Urothelium cell line (cell line): ENCODE measurements at regions not wholly inside any gene's neighbourhood (a gene's known extent, or its start where the extent isn't known, plus 50 kb on each side); places are given as distances from the start of the nearest gene placed in this dataset.

Experiments used
- DNase-seq: peaks from one replicate; pipeline ENCODE4 v3.0.0; 2011; ENCODE audit warnings: low spot score, mixed read lengths
- FAIRE-seq: peaks from 2 replicates; lab custom pipeline; 2011; peaks lifted over from hg19 to GRCh38; lab: Jason Lieb, UNC

GRCh38 chr17:15112846-15113617, 152.1 kb downstream of the PMP22 start:
- DNase-seq (no peak), FAIRE-seq (no peak)

- DNase-seq: no peak
- FAIRE-seq: no peak
Measured at GRCh38 chr17:15109608-15110007, 155.5 kb downstream of the PMP22 start.

- DNase-seq: no peak
- no peak for FAIRE-seq
Measured at GRCh38 chr17:15108992-15109391, 156.1 kb downstream of the PMP22 start.

GRCh38 chr17:15106540-15106939, 158.6 kb downstream of the PMP22 start:
- FAIRE-seq: no peak
- DNase-seq: peak; percentile 65

GRCh38 chr17:15103785-15104184, 161.3 kb downstream of the PMP22 start:
- no peak for FAIRE-seq
- no peak for DNase-seq

- DNase-seq (no peak), FAIRE-seq (no peak)
Measured at GRCh38 chr17:15101175-15101574, 164.0 kb downstream of the PMP22 start.

- FAIRE-seq (no peak), DNase-seq (no peak)
Measured at GRCh38 chr17:15096511-15096910, 168.6 kb downstream of the PMP22 start.

GRCh38 chr17:15095935-15096334, 169.2 kb downstream of the PMP22 start:
- FAIRE-seq (no peak), DNase-seq (no peak)

- FAIRE-seq (no peak), DNase-seq (peak; percentile 31)
Measured at GRCh38 chr17:15092762-15093161, 172.4 kb downstream of the PMP22 start.

- FAIRE-seq: no peak
- DNase-seq: no peak
Measured at GRCh38 chr17:15092261-15092660, 172.9 kb downstream of the PMP22 start.

- no peak for FAIRE-seq
- peak; percentile 9 for DNase-seq
Measured at GRCh38 chr17:15091825-15092224, 173.3 kb downstream of the PMP22 start.

GRCh38 chr17:15090533-15090932, 174.6 kb downstream of the PMP22 start:
- DNase-seq (no peak), FAIRE-seq (no peak)

- DNase-seq: no peak
- FAIRE-seq: no peak
Measured at GRCh38 chr17:15087946-15088345, 177.2 kb downstream of the PMP22 start.

GRCh38 chr17:15086776-15087295, 178.3 kb downstream of the PMP22 start:
- FAIRE-seq: no peak
- no peak for DNase-seq

- FAIRE-seq: no peak
Measured at GRCh38 chr17:15085890-15086677, 179.0 kb downstream of the PMP22 start.

GRCh38 chr17:15083225-15083624, 181.9 kb downstream of the PMP22 start:
- no peak for FAIRE-seq
- DNase-seq: no peak

More at GRCh38 chr17:15085890-15086677, 179.0 kb downstream of the PMP22 start:
- no peak for DNase-seq

GRCh38 chr17:15081008-15081407, 184.1 kb downstream of the PMP22 start:
- no peak for DNase-seq

GRCh38 chr17:15078570-15078969, 186.6 kb downstream of the PMP22 start:
- DNase-seq: no peak
- no peak for FAIRE-seq

More at GRCh38 chr17:15081008-15081407, 184.1 kb downstream of the PMP22 start:
- no peak for FAIRE-seq

- DNase-seq (no peak), FAIRE-seq (no peak)
Measured at GRCh38 chr17:15076991-15077663, 188.0 kb downstream of the PMP22 start.

- DNase-seq: no peak
- no peak for FAIRE-seq
Measured at GRCh38 chr17:15051933-15052332, 213.2 kb downstream of the PMP22 start.

- no peak for DNase-seq
- FAIRE-seq: no peak
Measured at GRCh38 chr17:15049795-15050160, 215.3 kb downstream of the PMP22 start.
